ENCODE measurements at regions not wholly inside any gene's neighbourhood (a gene's known extent, or its start where the extent isn't known, plus 50 kb on each side); places are given as distances from the start of the nearest gene placed in this dataset.

- H3K4me1 Mint-ChIP-seq: no peaks in the 10 kb centered on the region
- DNase-seq (no peak), ATAC-seq (no peak)
- no peak overlapping the region for H3K4me3 Mint-ChIP-seq
- no peak overlapping the region for H3K27ac Mint-ChIP-seq
- no peaks in the 10 kb centered on the region for H3K36me3 Mint-ChIP-seq
- H3K27me3 ChIP-seq (ENCODE audit: control insufficient read depth, insufficient read depth, low read length): no peaks in the 10 kb centered on the region
- no peaks in the 10 kb centered on the region for H3K9me3 ChIP-seq (ENCODE audit: control insufficient read depth, insufficient read depth, low read length)
- H3K27ac ChIP-seq (ENCODE audit: low read length): no peak overlapping the region
- H3K9me3 Mint-ChIP-seq: peaks cover 3 to 8% of the 10 kb centered on the region in 2 donors
- no peaks in the 10 kb centered on the region for H3K27me3 Mint-ChIP-seq (ENCODE audit: low read depth in 2 of 2)
- TF ChIP-seq CTCF (IDR thresholded peaks at IDR 0.05): no peak
- no peak overlapping the region for H3K4me3 ChIP-seq (ENCODE audit: low read length)
- WGBS (ENCODE audit: insufficient coverage): no CpG with 5 or more reads among the region's 2 CpGs
- no peaks in the 10 kb centered on the region for H3K36me3 ChIP-seq (ENCODE audit: control insufficient read depth, insufficient read depth, low read length)
- no peaks in the 10 kb centered on the region for H3K4me1 ChIP-seq (ENCODE audit: control insufficient read depth, insufficient read depth, low read length)
- intact Hi-C loops (cut with micrococcal nuclease): no loop called here
These were observed 526.7 kb downstream of the SUCLA2 start for GRCh38 chr13:47474326-47474725.

GRCh38 chr13:47472516-47472915 is 528.6 kb downstream of the SUCLA2 start:
- H3K27ac ChIP-seq (ENCODE audit: low read length): no peak overlapping the region
- Mint-ChIP-seq H3K27ac (no peak overlapping the region), H3K27me3 (ENCODE audit: low read depth in 2 of 2) (no peaks in the 10 kb centered on the region), H3K4me1 (no peaks in the 10 kb centered on the region), H3K9me3 (peaks cover 3 to 8% of the 10 kb centered on the region in 2 donors), H3K36me3 (no peaks in the 10 kb centered on the region), H3K4me3 (no peak overlapping the region)
- ATAC-seq: no peak
- H3K4me3 ChIP-seq (ENCODE audit: low read length): no peak overlapping the region
- intact Hi-C loops (cut with micrococcal nuclease): no loop called here
- H3K36me3 ChIP-seq (ENCODE audit: control insufficient read depth, insufficient read depth, low read length): no peaks in the 10 kb centered on the region
- no peaks in the 10 kb centered on the region for H3K4me1 ChIP-seq (ENCODE audit: control insufficient read depth, insufficient read depth, low read length)
- WGBS (ENCODE audit: insufficient coverage): 79% methylated on average over 2 of the region's 2 CpGs
- DNase-seq: no peak
- H3K27me3 ChIP-seq (ENCODE audit: control insufficient read depth, insufficient read depth, low read length): no peaks in the 10 kb centered on the region
- no peak for TF ChIP-seq CTCF (IDR thresholded peaks at IDR 0.05)
- no peaks in the 10 kb centered on the region for H3K9me3 ChIP-seq (ENCODE audit: control insufficient read depth, insufficient read depth, low read length)

GRCh38 chr13:47463726-47464125 is 537.3 kb downstream of the SUCLA2 start:
- ATAC-seq: no peak
- H3K27ac ChIP-seq (ENCODE audit: low read length): no peak overlapping the region
- H3K27me3 ChIP-seq (ENCODE audit: control insufficient read depth, insufficient read depth, low read length): no peaks in the 10 kb centered on the region
- Mint-ChIP-seq H3K27ac (no peak overlapping the region), H3K4me3 (no peak overlapping the region), H3K36me3 (peaks cover 6% of the 10 kb centered on the region), H3K9me3 (peaks cover 7 to 8% of the 10 kb centered on the region in 2 donors), H3K27me3 (ENCODE audit: low read depth in 2 of 2) (no peaks in the 10 kb centered on the region), H3K4me1 (no peaks in the 10 kb centered on the region)
- WGBS (ENCODE audit: insufficient coverage): 86% methylated on average over 6 of the region's 6 CpGs
- H3K4me3 ChIP-seq (ENCODE audit: low read length): no peak overlapping the region
- no peak for TF ChIP-seq CTCF (IDR thresholded peaks at IDR 0.05)
- no peaks in the 10 kb centered on the region for H3K36me3 ChIP-seq (ENCODE audit: control insufficient read depth, insufficient read depth, low read length)
- H3K4me1 ChIP-seq (ENCODE audit: control insufficient read depth, insufficient read depth, low read length): no peaks in the 10 kb centered on the region
- intact Hi-C loops (cut with micrococcal nuclease): no loop called here
- peaks cover 8% of the 10 kb centered on the region for H3K9me3 ChIP-seq (ENCODE audit: control insufficient read depth, insufficient read depth, low read length)
- no peak for DNase-seq

- DNase-seq: no peak
- Mint-ChIP-seq H3K4me3 (no peak overlapping the region), H3K27me3 (ENCODE audit: low read depth in 2 of 2) (no peaks in the 10 kb centered on the region), H3K27ac (no peak overlapping the region), H3K9me3 (peaks cover 7 to 8% of the 10 kb centered on the region in 2 donors), H3K4me1 (no peaks in the 10 kb centered on the region), H3K36me3 (peaks cover 6% of the 10 kb centered on the region)
- Histone ChIP-seq H3K9me3 (ENCODE audit: control insufficient read depth, insufficient read depth, low read length) (peaks cover 8% of the 10 kb centered on the region), H3K27ac (ENCODE audit: low read length) (no peak overlapping the region), H3K4me1 (ENCODE audit: control insufficient read depth, insufficient read depth, low read length) (no peaks in the 10 kb centered on the region), H3K27me3 (ENCODE audit: control insufficient read depth, insufficient read depth, low read length) (no peaks in the 10 kb centered on the region), H3K4me3 (ENCODE audit: low read length) (no peak overlapping the region), H3K36me3 (ENCODE audit: control insufficient read depth, insufficient read depth, low read length) (no peaks in the 10 kb centered on the region)
- WGBS (ENCODE audit: insufficient coverage): 79% methylated on average over 2 of the region's 2 CpGs
- TF ChIP-seq CTCF (IDR thresholded peaks at IDR 0.05): no peak
- intact Hi-C loops (cut with micrococcal nuclease): no loop called here
- ATAC-seq: no peak
These were observed 538.1 kb downstream of the SUCLA2 start for GRCh38 chr13:47463002-47463401.
